ENCODE measurements at regions not wholly inside any gene's neighbourhood (a gene's known extent, or its start where the extent isn't known, plus 50 kb on each side); places are given as distances from the start of the nearest gene placed in this dataset.

DNA sequence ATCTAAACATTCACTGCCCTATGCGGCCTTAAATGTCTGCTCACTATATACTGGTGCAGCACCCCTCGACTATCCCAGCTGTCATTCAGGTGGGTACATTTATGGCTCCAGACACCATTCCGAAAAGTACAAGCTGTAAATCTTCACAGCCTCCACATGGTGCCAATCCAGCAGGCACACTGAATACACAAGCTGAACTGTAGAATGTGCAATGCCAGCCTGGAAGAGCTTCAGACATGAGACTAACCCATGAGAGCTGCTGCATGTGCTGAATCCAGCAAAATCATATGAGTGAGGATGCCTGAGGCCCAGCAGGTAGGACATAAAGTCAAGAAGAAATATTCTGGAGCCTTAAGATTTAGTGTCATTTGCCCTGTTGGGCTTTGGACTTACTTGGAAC is 483.8 kb upstream of the GRIA1 start:
- Histone ChIP-seq H3K9me2 (ENCODE audit: insufficient read depth) (no peaks in the 10 kb centered on the region), H3K4me2 (ENCODE audit: low read length) (no peak overlapping the region), H3K4me1 (ENCODE audit: control insufficient read depth in 1 of 2, insufficient read depth in 2 of 2, low read length in 2 of 2) (no peaks in the 10 kb centered on the region), H3K79me2 (ENCODE audit: insufficient read depth, low read length) (no peaks in the 10 kb centered on the region), H3K4me3 (replicated peaks in 1 of 2; ENCODE audit: low read depth in 1 of 2, low read length in 2 of 2) (no peak overlapping the region), H2AFZ (ENCODE audit: low read depth, low read length, poor library complexity, severe bottlenecking) (no peak overlapping the region), H3K27ac (ENCODE audit: low read depth, low read length) (no peak overlapping the region), H3K36me3 (ENCODE audit: control insufficient read depth in 1 of 2, insufficient read depth in 2 of 2, low read length in 2 of 2) (no peaks in the 10 kb centered on the region), H4K20me1 (ENCODE audit: insufficient read depth) (no peaks in the 10 kb centered on the region), H3K27me3 (ENCODE audit: insufficient read depth, low read length) (no peaks in the 10 kb centered on the region), H3K9me3 (ENCODE audit: control insufficient read depth in 1 of 2, insufficient read depth in 1 of 2, low read depth in 1 of 2, low read length in 2 of 2) (no peaks in the 10 kb centered on the region; a peak in 2 of 4 replicates), H3K9ac (ENCODE audit: low read length) (no peak overlapping the region)
- TF ChIP-seq ATF3 (IDR thresholded peaks at IDR 0.05) (no peak), CBX3 (IDR thresholded peaks at IDR 0.05; ENCODE audit: low read depth) (no peak), SP1 (IDR thresholded peaks at IDR 0.05; ENCODE audit: low read depth) (no peak), CEBPB (IDR thresholded peaks at IDR 0.05; ENCODE audit: low read depth) (no peak), ZFX (IDR thresholded peaks at IDR 0.05) (no peak), ZNF274 (IDR thresholded peaks at IDR 0.05; ENCODE audit: low read depth, low read length) (no peak), YY1 (IDR thresholded peaks at IDR 0.05; ENCODE audit: extremely low read depth, insufficient replicate concordance, low read depth, low read length) (no peak), POLR2A (IDR thresholded peaks at IDR 0.05; ENCODE audit: borderline replicate concordance, extremely low read depth, insufficient read depth, insufficient read length) (no peak), FOSL1 (IDR thresholded peaks at IDR 0.05; ENCODE audit: low read depth) (no peak), SRF (IDR thresholded peaks at IDR 0.05; ENCODE audit: low read depth) (no peak), EZH2phosphoT487 (IDR thresholded peaks at IDR 0.05; ENCODE audit: borderline replicate concordance) (no peak), EZH2 (IDR thresholded peaks at IDR 0.05) (no peak)
- TF ChIP-seq, protein P1, sequence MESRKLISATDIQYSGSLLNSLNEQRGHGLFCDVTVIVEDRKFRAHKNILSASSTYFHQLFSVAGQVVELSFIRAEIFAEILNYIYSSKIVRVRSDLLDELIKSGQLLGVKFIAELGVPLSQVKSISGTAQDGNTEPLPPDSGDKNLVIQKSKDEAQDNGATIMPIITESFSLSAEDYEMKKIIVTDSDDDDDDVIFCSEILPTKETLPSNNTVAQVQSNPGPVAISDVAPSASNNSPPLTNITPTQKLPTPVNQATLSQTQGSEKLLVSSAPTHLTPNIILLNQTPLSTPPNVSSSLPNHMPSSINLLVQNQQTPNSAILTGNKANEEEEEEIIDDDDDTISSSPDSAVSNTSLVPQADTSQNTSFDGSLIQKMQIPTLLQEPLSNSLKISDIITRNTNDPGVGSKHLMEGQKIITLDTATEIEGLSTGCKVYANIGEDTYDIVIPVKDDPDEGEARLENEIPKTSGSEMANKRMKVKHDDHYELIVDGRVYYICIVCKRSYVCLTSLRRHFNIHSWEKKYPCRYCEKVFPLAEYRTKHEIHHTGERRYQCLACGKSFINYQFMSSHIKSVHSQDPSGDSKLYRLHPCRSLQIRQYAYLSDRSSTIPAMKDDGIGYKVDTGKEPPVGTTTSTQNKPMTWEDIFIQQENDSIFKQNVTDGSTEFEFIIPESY (IDR thresholded peaks at IDR 0.05; ENCODE audit: extremely low read depth, insufficient replicate concordance, low read length): no peak
- TF ChIP-seq, protein P2, sequence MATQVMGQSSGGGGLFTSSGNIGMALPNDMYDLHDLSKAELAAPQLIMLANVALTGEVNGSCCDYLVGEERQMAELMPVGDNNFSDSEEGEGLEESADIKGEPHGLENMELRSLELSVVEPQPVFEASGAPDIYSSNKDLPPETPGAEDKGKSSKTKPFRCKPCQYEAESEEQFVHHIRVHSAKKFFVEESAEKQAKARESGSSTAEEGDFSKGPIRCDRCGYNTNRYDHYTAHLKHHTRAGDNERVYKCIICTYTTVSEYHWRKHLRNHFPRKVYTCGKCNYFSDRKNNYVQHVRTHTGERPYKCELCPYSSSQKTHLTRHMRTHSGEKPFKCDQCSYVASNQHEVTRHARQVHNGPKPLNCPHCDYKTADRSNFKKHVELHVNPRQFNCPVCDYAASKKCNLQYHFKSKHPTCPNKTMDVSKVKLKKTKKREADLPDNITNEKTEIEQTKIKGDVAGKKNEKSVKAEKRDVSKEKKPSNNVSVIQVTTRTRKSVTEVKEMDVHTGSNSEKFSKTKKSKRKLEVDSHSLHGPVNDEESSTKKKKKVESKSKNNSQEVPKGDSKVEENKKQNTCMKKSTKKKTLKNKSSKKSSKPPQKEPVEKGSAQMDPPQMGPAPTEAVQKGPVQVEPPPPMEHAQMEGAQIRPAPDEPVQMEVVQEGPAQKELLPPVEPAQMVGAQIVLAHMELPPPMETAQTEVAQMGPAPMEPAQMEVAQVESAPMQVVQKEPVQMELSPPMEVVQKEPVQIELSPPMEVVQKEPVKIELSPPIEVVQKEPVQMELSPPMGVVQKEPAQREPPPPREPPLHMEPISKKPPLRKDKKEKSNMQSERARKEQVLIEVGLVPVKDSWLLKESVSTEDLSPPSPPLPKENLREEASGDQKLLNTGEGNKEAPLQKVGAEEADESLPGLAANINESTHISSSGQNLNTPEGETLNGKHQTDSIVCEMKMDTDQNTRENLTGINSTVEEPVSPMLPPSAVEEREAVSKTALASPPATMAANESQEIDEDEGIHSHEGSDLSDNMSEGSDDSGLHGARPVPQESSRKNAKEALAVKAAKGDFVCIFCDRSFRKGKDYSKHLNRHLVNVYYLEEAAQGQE (IDR thresholded peaks at IDR 0.05; ENCODE audit: low read depth): no peak
- ChIA-PET CTCF (no interaction called here), POLR2A (no interaction called here), RAD21 (ENCODE audit: low non-redundant PET in 1 of 2, low total read pairs in 2 of 2, uncharacterized antibody in 2 of 2, unreplicated experiment in 2 of 2) (no interaction called here)
- intact Hi-C loops (cut with micrococcal nuclease): no loop called here
- no peak for ATAC-seq
- DNase-seq (ENCODE audit: low read depth, low spot score): no peak
- no TSS peak for BruUV-seq (replicated peaks)
